GM18519 (cell line): ENCODE measurements at regions not wholly inside any gene's neighbourhood (a gene's known extent, or its start where the extent isn't known, plus 50 kb on each side); places are given as distances from the start of the nearest gene placed in this dataset.
"Not testable (repeated sequence)": the region's sequence is repeated elsewhere in the genome, so short reads cannot be mapped to it uniquely, and the experiment has no call there.

ENCODE experiments used
- ATAC-seq: cut with Tn5 transposase; IDR thresholded peaks from one replicate; pipeline ENCODE4 v1.9.1; 2021; ENCODE audit warnings: mild to moderate bottlenecking, moderate library complexity; ENCODE audit not compliant: unreplicated experiment, low FRiP score

DNA sequence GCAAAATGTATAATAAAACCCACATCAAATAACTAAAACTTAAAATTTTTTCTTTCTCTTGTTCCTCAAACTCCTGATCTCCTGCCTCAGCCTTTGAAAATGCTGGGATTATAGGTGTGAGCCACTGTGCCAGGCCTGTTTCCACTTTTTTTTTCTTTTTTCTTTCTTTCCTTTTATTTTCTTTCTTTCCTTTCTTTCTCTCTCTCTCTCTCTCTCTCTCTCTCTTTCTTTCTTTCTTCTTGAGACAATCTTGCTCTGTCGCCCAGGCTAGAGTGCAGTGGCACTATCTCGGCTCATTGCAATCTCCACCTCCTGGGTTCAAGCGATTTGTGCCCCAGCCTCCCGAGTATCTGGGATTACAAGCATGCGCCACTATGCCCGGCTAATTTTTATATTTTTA lies 164.6 kb downstream of the OR2B2 start:
- ATAC-seq, result no peak

DNA sequence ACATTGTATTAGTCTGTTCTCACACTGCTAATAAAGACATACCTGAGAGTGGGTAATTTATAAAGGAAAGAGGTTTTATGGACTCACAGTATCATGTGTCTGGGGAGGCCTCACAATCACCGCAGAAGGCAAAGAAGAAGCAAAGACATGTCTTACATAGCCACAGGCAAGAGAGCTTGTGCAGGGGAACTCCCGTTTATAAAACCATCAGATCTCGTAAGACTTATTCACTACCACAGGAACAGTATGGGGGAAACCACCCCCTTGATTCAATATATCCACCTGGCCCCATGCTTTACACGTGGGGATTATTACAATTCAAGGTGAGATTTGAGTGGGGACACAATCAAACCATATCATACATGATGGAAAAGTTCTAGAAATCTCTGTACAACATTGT lies 165.3 kb downstream of the OR2B2 start:
- not testable (repeated sequence) for ATAC-seq

DNA sequence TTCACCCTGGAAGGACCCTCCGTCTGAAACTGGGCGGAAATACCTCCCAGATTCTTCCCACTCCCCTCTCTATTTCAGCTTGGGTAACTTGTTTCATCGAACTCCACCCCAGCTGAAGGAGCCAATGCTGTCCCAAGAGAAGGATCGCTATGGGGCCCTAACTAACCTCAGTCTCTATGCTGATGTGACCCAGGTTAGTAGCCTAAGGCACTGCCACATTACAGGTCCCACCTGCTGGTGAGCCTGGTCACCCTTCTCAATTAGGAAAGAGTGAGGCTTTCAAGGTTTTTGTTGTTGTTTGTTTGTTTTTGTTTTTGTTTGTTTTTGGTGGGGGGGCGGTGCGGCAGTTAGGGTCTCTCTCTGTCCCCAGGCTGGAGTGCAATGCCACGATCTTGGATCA lies 168.4 kb downstream of the OR2B2 start:
- ATAC-seq, result no peak

DNA sequence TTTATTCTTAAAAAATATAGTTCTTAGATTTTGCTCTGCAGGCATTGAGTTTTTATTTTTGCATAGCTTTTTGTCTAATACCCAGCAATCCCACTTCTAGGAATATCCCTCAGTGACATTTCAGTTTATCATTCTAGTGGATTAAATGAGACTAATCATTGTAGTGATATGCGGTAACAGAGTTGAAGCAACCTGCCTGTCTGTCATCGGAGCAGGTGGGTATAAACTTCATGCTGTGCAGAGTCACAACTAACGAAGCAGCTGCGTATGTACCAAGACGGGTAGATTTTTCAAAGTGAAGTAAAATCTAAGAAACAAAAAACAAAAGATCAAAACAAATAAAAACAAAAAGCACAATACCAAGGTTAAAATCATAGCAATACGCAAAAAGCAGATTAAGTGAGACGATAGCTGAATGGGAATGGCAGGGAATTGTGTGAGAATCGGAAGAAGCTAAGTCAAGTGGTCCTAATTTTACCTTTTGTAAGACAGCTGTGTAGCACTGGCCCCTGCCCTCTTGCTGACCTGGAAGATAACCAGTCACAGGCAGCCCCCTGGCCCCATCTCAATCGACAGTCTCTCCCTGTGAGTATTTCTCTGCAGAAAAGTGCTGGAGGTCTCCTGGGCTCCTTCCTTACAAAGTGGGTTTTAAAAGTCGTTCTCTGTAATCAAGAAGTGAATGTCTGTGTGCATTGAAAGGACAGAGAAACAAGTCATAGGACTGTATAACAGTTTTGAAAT lies 169.2 kb downstream of the OR2B2 start:
- ATAC-seq, result no peak

DNA sequence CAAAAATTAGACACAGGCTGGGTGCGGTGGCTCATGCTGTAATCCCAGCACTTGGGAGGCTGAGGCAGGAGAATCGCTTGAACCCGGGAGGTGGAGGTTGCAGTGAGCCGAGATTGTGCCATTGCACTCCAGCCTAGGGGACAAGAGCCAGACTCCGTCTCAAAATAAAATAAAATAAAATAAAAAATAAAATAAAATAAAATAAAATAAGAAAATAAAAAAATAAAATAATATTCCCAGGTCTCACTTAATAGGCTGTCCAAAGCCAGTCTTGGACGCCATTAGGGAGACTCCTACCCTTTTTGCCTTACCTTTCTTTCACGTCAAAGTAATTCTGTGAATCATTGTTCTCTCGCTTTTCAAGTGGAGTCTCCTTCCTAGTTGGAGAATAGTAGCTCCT lies 172.3 kb downstream of the OR2B2 start:
- ATAC-seq, result not testable (repeated sequence)

DNA sequence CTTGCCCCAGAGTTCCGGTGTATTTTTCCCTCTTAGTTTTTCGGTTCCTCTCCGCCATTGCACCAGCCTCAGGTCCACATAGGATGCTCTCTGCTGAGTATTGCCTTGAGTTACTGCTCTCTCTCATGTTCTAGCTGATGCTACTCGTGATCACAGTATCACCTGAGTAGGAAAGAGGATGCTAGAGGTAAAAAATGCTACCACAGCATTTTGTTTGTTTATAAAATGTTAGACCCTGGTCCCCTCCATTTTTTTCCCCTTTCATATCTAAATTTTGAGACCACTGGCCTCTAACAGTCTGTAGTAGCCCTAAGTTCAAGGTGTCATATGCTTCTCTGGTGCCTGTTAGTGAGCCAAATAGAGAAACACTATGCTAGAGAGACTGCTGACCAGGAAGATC lies 175.5 kb downstream of the OR2B2 start:
- no peak for ATAC-seq

- no peak for ATAC-seq
These were observed 183.8 kb downstream of the OR2B2 start for GRCh38 chr6:27728442-27728841.

- ATAC-seq, result no peak
These were observed 185.6 kb downstream of the OR2B2 start for GRCh38 chr6:27726619-27727023.

- no peak for ATAC-seq
These were observed 191.3 kb downstream of the OR2B2 start for GRCh38 chr6:27720607-27721580.

DNA sequence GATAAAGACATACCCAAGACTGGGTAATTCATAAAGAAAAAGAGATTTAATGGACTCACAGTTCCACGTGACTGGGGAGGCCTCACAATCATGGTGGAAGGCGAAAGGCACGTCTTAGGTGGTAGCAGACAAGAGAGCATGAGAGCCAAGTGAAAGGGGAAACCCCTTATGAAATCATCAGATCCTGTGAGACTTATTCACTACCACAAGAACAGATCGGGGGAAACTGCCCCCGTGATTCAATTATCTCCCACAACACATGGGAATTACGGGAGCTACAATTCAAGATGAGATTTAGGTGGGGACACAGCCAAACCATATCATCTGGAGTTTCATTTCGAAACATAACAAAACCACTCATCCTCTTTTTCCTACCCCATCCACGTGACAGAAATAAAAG lies 193.2 kb downstream of the OR2B2 start:
- not testable (repeated sequence) for ATAC-seq

GRCh38 chr6:27706431-27706830 lies 205.8 kb downstream of the OR2B2 start:
- no peak for ATAC-seq

DNA sequence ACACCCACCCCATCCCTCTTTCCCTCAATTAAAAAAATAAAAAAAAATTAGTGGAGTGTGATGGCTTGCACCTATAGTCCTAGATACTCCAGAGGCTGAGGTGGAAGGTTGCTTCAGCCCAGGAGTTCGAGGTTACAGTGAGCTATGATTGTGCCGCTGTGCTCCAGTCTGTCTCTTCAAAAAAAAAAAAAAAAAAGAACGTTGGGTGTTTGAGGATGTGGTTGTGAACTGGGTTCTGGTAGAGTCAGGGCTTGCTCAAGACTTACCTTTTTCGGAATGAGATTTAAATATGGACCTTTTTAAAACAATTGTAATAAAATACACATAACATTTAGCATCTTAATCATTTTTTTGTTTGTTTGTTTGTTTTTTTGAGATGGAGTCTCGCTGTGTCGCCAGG lies 211.9 kb downstream of the OR2B2 start:
- ATAC-seq, result no peak

GRCh38 chr6:27694547-27694874 lies 217.7 kb downstream of the OR2B2 start:
- no peak for ATAC-seq

GRCh38 chr6:27693766-27694546 lies 218.2 kb downstream of the OR2B2 start:
- ATAC-seq, result no peak

DNA sequence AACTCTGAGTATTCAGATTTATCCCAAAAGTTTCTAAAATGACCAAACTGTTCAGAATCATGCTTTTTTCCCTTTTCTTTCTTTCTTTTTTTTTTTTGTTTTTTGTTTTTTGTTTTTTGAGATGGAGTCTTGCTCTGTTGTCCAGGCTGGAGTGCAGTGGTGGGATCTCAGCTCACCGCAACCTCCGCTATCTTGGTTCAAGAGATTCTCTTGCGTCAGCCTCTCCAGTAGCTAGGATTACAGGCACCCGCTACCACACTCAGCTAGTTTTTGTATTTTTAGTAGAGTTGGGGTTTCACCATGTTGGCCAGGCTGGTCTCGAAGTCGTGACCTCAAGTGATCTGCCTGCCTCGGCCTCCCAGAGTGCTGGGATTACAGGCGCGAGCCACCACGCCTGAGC lies 219.2 kb upstream of the ZNF184 start:
- not testable (repeated sequence) for ATAC-seq

DNA sequence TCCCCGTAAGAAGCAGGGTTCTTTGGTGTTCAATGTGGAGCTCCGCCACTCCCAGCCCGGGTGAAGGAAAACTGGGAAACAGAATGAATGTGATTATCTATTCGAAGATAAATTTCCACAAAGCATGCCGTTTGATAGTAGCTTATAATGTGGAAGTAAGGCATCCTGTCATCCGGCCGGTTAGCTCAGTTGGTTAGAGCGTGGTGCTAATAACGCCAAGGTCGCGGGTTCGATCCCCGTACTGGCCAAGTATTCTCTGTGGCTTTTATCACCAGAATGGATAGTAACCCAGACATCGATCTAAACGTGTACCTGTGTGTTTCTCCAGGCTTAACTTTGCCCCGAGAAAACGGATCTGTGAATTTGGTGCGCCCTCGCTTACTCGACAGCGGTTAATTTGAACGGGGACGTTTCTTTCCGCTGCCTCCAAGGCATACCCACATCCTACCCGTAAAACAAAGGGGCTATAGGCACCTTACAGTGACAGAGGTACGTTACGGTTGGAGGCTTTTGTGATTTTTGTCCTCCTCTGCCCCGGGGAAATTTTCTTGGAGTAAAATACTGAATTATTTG lies 215.2 kb upstream of the ZNF184 start:
- ATAC-seq, result no peak

GRCh38 chr6:27687154-27688013 lies 214.5 kb upstream of the ZNF184 start:
- ATAC-seq, result peak; percentile 56

DNA sequence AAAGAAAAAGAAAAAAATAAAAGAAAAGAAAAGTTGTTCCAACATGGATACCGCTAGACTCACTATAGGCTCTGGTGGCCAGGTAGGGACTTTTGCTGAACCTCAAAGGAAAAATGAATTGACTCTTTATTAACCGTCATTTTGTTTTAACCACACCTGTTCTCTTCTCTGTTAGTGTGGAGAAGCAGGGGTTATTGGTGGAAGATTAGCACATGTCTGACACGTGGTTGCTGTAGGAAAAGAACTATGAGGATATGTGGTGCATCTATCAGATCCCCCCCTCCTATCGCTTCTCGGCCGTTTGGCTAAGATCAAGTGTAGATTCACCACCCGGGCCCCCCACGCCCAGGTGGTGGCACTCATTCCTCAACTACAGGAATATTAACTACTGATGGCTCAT lies 212.4 kb upstream of the ZNF184 start:
- no peak for ATAC-seq

- ATAC-seq, result no peak
These were observed 211.6 kb upstream of the ZNF184 start for GRCh38 chr6:27684264-27685211.
